Glomerular endothelial cell (primary cell): ENCODE measurements at regions not wholly inside any gene's neighbourhood (a gene's known extent, or its start where the extent isn't known, plus 50 kb on each side); places are given as distances from the start of the nearest gene placed in this dataset.

ENCODE experiments used
- DNase-seq: peaks from one replicate; pipeline ENCODE4 v3.0.0-alpha.2; 2011; ENCODE audit warnings: low read depth, low spot score; ENCODE audit errors: extremely low read depth

DNA sequence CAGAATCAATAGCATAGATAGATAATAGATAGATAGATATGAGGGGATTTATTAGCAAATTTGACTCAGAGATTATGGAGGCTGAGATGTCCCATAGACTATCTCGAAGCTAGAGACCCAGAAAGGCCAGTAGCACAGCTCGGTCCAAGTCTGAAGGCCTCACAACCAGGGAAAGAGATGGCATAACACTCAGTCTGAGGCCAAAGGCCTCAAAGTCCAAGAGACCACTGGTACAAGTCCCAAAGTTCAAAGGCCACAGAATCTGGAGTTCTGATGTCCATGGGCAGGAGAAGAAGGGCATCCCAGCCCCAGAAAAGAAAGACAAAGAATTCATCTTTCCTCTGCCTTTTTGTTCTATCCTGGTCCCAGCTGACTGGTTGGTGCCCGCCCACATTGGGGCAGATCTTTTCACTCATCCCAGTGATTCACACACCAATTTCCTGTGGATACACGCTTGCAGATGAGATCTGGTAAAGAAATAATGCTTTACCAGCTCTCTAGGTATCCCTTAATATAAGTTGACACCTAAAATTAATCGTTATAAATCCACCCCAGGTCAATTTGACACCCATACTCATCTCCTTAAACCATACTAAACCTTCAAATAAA is 127.8 kb upstream of the FBN2 start:
- no peak for DNase-seq

DNA sequence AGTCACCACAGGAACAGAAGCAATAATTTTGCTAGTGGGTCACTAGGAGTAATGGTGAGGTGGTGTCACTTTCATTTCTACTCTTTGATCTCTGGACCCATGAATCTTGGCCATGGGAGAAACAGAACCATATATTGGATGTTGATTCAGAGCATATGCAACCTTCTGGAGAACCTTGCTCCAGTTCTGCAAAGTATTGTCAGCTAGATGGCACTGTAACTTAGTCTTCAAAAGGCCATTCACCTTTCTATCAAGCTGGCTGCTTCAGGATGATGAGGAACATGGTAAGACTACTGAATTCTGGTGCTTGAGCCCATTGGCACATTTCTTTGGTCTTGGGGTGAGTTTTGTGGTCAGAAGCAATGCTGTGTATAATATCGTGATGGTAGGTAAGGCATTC is 129.1 kb upstream of the FBN2 start:
- no peak for DNase-seq

DNA sequence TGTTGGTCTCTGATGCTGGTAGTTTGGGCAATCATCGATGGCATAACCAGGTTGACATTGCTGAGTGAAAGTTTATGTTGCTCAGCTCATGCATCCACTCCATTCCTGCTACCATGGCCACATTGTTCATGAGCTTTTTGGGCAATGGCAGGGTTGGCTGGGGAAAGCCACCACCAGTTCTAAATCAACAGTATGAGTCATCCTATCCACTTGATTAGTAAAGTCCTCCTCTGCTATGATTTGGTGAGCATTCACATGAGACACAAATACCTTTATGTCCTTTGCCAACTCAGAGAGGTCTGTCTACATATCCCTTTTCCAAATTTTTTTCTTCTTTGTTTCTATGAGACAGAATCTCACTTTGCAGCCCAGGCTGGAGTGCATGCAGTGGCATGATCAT is 129.7 kb upstream of the FBN2 start:
- DNase-seq = no peak

DNA sequence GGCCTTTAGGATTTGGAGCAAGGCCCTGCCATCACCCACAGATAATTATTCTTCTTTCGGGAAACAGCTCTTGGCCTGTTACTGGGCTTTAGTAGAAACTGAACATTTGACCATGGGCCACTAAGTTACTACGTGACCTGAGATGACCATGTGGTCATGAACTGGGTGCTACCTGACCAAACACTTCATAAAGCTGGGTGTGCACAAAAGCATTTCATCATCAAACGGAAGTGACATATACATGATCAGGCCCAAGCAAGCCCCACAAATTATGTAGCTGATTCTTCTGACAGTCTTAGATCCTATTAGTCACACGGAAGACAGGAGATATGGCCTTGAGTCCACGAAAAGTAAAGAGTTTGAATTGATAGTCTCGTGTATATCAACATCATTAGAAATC is 130.9 kb upstream of the FBN2 start:
- no peak for DNase-seq

DNA sequence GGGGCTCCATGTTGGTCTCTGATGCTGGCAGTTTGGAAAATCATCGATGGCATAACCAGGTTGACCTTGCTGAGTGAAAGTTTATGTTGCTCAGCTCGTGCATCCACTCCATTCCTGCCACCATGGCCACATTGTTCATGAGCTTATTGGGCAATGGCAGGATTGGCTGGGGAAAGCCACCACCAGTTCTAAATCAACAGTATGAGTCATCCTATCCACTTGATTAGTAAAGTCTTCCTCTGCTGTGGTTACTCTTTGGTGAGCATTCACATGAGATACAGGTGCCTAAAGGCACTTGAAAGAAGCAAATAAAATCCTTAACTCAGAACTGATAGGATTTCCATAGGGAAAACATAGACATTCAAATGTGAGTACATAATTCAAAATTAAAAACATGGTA is 131.8 kb upstream of the FBN2 start:
- DNase-seq = no peak

DNA sequence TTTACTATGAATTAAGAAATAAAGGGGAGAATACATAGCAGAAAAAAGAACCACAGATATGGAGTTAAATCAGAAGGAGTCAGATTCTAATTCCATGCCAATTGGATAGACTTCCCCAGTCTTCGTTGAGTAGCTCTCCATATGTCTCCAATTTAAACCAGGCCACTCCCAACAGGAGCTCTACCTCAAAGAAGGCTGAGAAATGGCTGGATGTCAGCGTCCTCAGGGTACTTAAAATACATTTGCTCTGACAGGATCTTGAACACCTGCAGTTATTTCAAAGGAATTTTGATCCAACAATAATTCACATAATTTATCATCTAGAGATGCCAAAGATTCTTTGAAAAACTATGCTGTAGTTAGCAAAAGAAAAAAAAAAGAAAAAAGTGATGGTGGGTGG is 133.9 kb upstream of the FBN2 start:
- DNase-seq = no peak

DNA sequence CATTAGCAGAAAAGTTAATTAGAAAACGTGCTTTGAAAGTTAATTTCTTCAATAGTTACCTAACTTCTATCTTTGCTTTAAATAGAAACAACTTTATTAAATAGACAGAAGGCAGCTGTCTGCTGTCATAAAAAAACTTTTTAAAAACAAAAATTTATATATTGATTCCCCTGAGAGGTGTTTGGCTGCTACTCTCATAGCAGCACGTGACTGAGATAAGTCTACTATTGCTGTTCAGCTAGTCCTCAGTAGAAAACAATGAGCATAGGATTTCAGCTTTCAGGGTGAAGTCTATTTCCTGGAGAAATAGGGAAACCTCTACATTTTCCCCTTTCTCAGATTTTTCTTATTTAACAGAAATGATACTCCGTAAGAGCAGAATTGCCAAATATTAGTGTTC is 135.0 kb upstream of the FBN2 start:
- DNase-seq = no peak

DNA sequence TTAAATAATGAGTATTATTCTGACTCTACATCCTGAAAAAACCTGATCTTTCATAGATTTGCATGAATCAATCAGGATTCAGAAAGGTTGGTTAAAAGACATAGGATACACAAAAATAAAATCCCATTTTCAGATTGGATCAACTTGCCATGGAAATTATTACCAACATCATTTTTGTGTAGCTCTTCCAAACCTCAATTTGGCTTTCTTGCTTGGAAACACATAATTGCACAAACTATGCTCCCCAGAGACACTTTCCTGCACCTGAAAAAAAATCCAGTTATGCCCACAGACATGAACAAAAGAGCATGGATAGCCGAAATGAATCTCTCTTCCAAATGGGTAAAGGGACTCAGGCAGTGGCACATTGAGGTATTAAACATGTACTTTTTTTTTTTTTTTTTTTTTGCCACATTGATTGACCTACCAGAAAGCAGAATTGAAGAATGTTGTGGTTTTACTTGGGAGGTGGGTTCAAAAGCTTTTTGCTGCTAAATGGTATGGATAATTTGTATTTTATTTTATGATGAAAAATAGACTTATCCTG is 135.4 kb upstream of the FBN2 start:
- no peak for DNase-seq

DNA sequence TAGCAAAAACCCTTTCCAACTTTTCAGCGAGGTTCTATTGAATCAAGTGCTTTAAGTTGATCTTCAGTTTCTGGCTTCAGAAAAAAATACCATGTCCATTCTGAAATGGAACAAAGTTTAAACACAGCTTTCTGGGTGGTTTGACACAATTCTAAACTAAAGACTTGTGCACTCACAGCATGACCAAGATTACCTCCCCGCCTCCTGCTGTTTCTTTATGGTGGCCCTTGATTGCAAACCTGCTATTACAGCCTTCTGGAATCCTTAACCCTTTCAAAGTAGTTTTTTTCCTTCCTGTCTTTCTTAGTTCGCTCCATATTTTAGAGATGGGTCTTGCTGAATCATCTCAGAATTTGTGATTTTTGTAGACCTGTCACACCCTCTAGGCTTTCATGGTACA is 135.9 kb upstream of the FBN2 start:
- DNase-seq = no peak

DNA sequence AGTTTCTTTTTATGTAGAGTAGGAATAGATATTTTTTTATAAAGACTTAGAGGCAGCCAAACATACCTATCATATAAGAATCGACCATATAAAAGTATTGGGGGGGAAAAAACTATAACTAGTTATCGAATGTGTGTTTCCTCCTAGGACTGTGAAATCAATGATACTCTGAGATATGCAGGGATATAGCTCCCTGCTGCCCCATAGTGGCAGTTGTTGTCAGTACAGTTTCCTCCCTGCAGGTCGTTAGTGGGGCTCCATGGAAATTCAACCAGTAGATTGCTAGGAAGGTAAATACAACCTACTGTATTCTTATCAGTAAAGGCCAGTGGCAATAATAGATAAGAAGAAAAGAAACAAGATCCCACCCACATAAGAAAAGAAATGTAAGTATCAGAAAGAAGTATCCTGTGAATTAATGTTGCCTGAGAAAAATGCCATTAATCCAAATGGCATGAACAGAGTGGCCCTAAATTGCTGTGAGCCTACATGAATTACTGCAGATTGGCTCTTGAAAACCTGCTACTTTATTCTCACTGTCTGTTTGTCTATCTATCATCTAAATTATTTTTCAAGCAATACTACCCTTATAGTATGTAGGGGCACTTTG is 136.9 kb upstream of the FBN2 start:
- peak; percentile 27 for DNase-seq

DNA sequence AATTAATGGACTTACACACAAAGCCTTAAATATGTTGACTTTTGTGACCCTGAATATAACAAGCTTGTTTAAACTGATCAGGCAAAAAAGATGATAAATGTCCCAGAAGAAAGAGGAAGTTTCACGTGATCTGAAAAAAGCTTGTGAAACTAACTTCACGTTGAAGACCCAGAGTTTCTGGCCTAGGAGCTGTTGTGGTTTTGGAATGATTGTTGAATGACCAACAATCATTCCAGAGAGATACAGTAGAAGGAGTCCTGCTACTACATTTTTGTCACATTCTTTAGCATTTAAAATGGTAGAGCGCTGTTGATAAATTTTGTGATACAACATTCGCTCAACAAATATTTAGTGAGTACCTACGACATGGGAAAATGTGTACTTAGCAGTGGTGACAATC is 143.1 kb upstream of the FBN2 start:
- no peak for DNase-seq

DNA sequence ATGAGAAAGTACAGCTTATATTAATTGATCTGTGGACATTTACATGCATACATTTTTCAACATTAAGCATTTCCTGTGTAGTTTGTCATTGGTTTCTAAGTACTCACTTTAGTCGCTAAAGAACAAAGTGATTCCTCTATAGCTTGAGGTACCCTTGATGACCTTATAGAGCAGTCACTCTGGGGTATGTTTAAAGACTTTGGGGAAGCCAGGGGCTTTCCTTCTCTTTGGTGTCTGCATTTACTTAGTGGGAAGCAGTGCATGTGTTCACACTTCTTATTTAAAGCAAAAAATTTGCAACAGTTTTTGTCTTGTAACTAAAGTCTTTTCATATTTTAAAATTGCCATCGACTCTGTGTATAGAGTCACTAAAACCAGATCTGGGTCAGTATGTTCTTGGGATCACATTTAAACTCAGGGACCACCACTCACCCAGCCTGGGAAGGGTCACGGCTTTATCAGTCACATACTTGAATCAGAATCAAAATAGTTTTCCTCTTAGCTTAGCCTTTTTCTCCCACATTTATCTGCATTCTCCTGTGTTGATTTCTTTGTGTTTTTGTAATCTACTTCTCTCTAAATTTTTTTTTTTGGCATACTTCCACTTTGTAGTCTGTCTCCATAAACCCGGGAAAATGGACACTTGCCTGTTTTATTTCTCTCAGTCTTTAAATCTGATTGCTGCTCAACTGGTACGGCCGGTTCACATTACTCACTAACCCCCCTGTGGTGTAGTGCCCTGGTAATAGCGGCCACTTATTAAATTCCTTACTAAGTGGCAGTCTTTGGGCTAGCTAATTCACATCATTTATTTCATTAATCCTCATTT is 143.9 kb upstream of the FBN2 start:
- DNase-seq = no peak

DNA sequence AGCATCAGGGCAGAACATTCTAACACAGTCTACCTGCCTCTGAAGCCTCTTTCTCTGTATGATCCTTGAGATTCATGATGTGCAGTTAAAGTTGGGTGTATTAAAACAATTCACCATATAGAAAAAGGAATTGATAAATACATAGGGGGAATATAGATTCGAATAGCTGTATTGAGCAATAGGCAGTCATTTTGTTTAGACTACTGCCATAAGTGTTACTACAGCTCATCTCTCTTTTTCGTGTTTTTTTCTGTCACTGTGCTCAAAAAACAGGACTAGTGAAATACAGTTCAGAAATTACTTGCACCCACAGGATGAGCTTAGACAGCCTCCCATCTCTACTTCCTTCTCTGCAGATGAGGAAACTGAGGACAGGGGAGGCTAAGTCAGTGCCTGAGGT is 144.6 kb upstream of the FBN2 start:
- no peak for DNase-seq

DNA sequence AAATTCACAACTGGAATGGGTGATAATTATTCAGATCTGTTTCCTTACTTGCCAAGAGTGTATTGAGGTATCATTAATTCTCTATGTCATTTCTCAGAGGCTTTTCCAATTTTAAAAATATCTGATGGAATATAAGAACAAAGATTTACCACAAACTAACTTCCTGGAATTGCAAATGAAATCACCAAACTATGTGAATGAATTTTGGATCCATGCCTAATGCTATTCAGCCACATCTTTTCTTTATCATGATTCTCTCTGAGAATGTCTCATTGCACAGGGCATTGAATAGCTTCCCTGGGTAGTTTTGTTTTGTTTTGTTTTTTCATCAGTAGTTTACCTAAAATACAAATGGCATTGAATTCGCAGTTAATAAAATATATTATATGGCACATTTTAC is 146.9 kb upstream of the FBN2 start:
- DNase-seq = no peak

DNA sequence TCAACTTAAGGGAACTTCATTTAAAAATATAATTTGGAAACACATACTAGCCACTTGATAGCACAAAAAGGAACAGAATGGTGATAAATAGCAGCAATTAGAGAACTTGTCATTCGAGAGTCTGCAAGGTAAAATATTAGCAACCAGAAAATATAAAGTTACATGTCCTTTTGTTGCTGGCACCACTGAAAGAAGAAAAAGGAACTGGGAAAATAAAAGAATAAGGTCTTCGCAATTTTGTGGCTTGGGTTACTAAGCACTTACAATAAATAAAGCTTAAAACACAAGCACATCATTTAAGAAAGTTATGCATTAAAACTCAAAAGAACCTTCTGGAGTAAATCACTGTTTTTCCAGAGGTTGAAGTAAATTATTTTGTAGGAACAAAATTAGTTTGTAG is 149.9 kb upstream of the FBN2 start:
- no peak for DNase-seq

DNA sequence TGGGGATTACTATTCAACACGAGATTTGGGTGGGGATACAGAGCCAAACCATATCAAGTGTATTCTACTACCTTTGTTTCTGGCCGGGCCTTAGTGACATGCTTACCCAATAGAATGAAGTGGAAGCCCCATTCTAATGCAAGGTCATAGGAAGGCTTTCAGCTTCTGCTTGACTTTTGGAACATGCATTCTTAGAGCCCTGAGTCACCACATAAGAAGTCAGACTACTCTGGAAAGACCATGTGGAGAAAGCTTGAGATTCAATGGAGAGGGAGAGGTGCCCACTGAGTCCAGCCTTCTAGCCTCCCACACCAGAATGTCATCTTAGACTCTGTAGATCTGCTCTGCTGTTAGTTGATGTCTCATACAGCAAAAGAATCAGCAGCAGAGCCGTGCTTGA is 155.7 kb upstream of the FBN2 start:
- no peak for DNase-seq

DNA sequence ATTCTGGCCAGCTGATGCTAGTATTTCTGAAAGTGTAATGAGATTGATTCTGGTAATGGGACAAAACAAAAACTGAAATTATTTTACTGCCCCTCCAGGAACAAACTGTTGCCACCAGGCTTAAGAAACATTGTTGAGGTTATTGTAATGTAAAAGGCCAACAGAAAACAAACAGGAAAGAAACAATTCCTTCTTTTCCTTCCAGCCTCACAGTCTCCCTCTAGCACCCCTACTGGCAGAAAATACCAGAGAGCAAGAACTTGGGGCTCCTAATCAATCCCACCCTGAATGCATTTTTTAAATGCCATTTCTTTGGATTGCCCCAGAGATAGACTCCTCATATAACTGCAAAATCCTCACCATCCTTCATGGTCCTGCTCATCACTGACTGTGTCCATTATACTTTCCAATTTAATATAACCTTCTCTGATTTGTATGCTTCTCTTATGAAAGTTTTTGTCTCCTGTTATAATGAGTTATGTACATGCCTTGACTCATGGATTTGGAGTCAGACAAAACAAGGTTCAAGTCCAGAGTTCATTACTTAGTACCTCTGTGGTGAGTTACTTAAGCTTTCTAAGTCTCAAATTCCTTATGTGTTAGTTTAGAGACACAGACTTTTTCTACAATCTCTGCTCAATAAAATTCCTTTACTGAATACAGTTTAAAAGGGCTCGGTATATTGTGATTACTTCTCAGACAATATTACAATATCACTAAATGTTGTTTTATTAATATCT is 157.9 kb upstream of the FBN2 start:
- no peak for DNase-seq

DNA sequence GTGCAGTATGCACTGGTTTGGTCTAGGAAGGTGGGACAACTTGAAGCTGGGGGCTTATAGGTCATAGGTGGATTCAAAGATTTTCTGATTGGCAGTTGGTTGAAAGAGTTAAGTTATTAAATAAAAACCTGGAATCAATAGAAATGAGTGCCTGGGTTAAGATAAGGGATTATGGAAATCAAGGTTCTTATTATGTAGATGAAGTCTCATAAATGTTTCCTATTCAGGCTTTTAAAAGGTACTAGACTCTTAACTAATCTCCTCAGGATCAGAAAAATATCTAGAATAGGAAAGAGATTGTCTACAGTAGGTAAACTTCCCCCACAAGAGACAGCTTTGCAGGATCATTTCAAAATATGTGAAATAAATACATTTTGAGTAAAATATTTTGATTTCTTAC is 163.3 kb upstream of the FBN2 start:
- no peak for DNase-seq

DNA sequence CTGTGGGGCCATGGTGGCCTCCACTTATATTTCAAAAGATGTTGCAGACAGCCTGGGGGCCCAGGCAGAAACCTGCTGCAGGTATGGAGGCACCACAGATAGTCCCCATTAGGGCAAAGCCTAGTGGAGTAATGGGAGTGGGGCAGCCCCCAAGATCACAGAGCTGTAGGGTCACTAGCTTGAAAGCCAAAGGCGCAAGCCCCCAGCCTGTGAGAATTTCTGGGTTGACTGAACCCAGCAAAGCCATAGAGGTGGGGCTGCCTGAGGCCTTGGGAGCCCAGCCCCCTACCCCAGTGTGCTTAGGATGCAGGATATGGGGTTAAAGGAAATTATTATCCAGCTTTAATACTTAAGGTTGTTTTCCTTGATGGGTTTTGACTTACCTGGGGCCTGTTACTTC is 165.3 kb upstream of the FBN2 start:
- DNase-seq = no peak

DNA sequence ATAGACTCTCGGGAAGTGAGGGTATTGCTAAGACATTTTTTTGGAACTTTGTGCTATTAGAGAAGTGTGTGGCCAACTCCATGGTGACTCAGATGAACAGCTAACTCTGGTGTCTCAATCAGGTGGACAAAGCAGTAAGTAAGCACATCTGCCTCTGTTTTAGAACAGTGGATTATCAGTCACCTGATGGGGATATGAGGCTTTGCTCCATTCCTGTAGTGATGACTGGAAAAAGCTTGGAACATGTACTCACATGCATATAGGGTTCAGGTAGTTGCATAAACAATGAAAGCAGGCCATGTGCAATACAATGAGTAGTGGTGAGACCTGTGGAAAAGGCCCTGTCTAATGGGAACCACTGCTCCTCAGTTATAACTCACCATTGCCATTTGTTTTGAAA is 168.2 kb upstream of the FBN2 start:
- no peak for DNase-seq

DNA sequence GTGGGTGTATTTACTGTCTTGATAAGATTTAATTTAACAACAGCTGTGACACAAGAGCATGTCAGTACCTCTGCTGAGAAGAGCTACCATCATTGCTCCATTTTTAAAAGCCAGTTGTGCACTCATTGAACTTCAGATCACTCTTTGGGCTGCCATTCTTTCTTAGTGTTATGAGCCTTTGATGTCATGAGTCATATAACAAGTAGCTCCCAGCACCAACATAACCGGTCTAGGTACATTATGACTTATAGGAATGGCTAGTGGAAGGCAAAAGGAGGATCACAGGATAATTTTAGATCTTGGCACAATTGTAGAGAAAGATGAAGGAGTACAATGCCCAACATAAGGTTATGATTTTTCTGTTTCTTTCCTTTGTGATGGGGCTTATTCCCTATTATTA is 170.8 kb upstream of the FBN2 start:
- no peak for DNase-seq
